ENCODE measurements at regions not wholly inside any gene's neighbourhood (a gene's known extent, or its start where the extent isn't known, plus 50 kb on each side); places are given as distances from the start of the nearest gene placed in this dataset.

DNA sequence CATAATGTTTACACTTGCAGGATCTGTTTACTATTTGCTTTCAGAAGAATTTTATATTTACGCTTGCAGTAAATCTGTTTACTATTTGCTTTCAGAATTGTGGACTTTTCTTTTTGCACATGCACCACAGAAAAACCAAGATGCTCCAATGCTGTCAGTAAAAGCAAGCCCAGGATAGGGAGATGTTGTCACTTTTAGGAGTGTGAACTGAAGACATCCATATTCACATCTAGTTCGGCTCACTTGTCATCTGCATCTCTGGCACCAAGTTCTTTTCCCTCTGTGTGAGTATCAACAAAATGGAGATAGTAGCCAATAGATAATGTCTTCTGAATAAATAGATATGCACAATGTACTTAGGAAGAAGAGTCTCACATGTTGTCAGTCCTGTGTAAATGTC, 109.3 kb upstream of the MXRA5 start:
- H3K4me2 ChIP-seq (ENCODE audit: extremely low read depth, insufficient read depth, low read length): no peak overlapping the region
- H3K9me3 ChIP-seq (ENCODE audit: control insufficient read depth, insufficient read depth, low read depth, low read length): no peaks in the 10 kb centered on the region
- H3K9ac ChIP-seq (ENCODE audit: insufficient read depth, low read length): no peak overlapping the region
- no peaks in the 10 kb centered on the region for H4K20me1 ChIP-seq (ENCODE audit: control insufficient read depth, extremely low read depth, insufficient read depth, low read length)
- H3K79me2 ChIP-seq (ENCODE audit: control insufficient read depth, insufficient read depth, low read length): no peaks in the 10 kb centered on the region
- H3K4me1 ChIP-seq (ENCODE audit: control insufficient read depth, extremely low read depth, insufficient read depth, low read length): no peaks in the 10 kb centered on the region
- no peaks in the 10 kb centered on the region for H3K36me3 ChIP-seq (ENCODE audit: control insufficient read depth, insufficient read depth, low read length)
- no peak overlapping the region for H3K27ac ChIP-seq (ENCODE audit: insufficient read depth, low read length)
- no peaks in the 10 kb centered on the region for H3K27me3 ChIP-seq (ENCODE audit: control insufficient read depth, insufficient read depth, low read length)
- H2AFZ ChIP-seq (ENCODE audit: low read length): no peak overlapping the region
- no peak overlapping the region for H3K4me3 ChIP-seq (replicated peaks in 1 of 4; ENCODE audit: control extremely low read depth in 1 of 4, insufficient read depth in 1 of 4, low read depth in 3 of 4, low read length in 4 of 4)
- TF ChIP-seq, protein P1, sequence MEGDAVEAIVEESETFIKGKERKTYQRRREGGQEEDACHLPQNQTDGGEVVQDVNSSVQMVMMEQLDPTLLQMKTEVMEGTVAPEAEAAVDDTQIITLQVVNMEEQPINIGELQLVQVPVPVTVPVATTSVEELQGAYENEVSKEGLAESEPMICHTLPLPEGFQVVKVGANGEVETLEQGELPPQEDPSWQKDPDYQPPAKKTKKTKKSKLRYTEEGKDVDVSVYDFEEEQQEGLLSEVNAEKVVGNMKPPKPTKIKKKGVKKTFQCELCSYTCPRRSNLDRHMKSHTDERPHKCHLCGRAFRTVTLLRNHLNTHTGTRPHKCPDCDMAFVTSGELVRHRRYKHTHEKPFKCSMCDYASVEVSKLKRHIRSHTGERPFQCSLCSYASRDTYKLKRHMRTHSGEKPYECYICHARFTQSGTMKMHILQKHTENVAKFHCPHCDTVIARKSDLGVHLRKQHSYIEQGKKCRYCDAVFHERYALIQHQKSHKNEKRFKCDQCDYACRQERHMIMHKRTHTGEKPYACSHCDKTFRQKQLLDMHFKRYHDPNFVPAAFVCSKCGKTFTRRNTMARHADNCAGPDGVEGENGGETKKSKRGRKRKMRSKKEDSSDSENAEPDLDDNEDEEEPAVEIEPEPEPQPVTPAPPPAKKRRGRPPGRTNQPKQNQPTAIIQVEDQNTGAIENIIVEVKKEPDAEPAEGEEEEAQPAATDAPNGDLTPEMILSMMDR (conservative IDR thresholded peaks at IDR 0.05 in 1 of 2, IDR thresholded peaks at IDR 0.05 in 1 of 2; ENCODE audit: low read depth in 1 of 2, low read length in 2 of 2): no peak
- TF ChIP-seq EZH2 (IDR thresholded peaks at IDR 0.05; ENCODE audit: low read length, missing control alignments): no peak
- no peak for DNase-seq (ENCODE audit: low read depth in 2 of 2)

DNA sequence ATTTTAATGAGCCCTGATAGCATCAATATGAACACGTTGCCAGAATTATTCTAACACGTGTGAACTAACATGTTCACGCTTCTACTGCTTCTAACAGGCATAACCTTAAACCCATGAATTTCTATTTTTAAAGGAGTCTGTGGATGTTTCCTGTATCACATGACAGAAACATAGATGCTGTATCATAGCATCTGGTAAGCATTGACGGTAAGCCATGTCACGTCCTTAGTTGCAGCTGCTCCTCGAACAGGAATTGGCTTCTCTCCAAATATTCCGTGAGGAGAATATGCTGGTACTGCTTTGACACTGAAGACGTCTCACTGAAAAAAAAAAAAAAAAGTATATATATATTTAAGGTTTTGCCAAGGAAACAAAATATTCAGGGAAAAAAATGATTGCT, 105.1 kb upstream of the MXRA5 start:
- Histone ChIP-seq H2AFZ (ENCODE audit: low read length) (no peak overlapping the region), H3K4me2 (ENCODE audit: extremely low read depth, insufficient read depth, low read length) (no peak overlapping the region), H4K20me1 (ENCODE audit: control insufficient read depth, extremely low read depth, insufficient read depth, low read length) (no peaks in the 10 kb centered on the region), H3K36me3 (ENCODE audit: control insufficient read depth, insufficient read depth, low read length) (no peaks in the 10 kb centered on the region), H3K27me3 (ENCODE audit: control insufficient read depth, insufficient read depth, low read length) (no peaks in the 10 kb centered on the region), H3K9ac (ENCODE audit: insufficient read depth, low read length) (no peak overlapping the region), H3K27ac (ENCODE audit: insufficient read depth, low read length) (no peak overlapping the region), H3K4me1 (ENCODE audit: control insufficient read depth, extremely low read depth, insufficient read depth, low read length) (no peaks in the 10 kb centered on the region), H3K4me3 (replicated peaks in 1 of 4; ENCODE audit: control extremely low read depth in 1 of 4, insufficient read depth in 1 of 4, low read depth in 3 of 4, low read length in 4 of 4) (no peak overlapping the region), H3K9me3 (ENCODE audit: control insufficient read depth, insufficient read depth, low read depth, low read length) (no peaks in the 10 kb centered on the region), H3K79me2 (ENCODE audit: control insufficient read depth, insufficient read depth, low read length) (no peaks in the 10 kb centered on the region)
- TF ChIP-seq, protein P1 (conservative IDR thresholded peaks at IDR 0.05 in 1 of 2, IDR thresholded peaks at IDR 0.05 in 1 of 2; ENCODE audit: low read depth in 1 of 2, low read length in 2 of 2): no peak
- no peak for TF ChIP-seq EZH2 (IDR thresholded peaks at IDR 0.05; ENCODE audit: low read length, missing control alignments)
- DNase-seq (ENCODE audit: low read depth in 2 of 2): no peak

DNA sequence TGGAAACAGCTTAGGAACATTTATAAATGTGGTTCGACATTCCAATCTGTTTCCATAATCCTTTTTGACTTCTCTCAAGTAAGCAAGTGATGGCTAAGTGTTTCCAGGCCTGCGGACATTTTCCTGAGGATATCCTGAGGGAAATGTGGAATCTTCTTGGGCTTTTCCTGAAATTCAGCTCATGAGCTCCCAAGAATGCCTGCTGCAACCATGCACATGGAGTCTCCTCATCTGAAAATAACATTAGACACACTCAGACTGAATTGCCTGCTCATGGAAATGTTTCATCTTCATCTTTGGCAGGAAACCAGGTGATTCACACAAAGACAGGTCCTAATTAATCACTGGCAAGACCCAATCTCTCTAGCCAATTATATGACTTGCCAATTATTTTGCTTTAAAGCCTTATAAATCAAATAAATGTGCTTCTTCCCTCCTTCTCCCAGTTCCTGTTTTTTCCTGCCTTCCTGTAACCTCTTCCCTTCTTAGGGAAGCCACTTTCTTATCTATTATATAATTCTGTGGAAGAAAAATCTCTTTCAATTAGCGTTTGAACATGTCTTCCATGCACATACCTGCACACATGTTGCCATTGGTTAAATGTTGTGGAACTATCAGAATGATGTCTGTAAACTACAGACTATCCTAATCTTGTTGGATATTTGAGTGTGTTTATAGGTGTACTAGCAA, 104.6 kb upstream of the MXRA5 start:
- H3K9ac ChIP-seq (ENCODE audit: insufficient read depth, low read length): no peak overlapping the region
- H3K27me3 ChIP-seq (ENCODE audit: control insufficient read depth, insufficient read depth, low read length): no peaks in the 10 kb centered on the region
- H3K36me3 ChIP-seq (ENCODE audit: control insufficient read depth, insufficient read depth, low read length): no peaks in the 10 kb centered on the region
- H3K79me2 ChIP-seq (ENCODE audit: control insufficient read depth, insufficient read depth, low read length): no peaks in the 10 kb centered on the region
- peak in 1 of 2 donors; percentile 59 for DNase-seq (ENCODE audit: low read depth in 2 of 2)
- TF ChIP-seq EZH2 (IDR thresholded peaks at IDR 0.05; ENCODE audit: low read length, missing control alignments): no peak
- TF ChIP-seq, protein P1 (conservative IDR thresholded peaks at IDR 0.05 in 1 of 2, IDR thresholded peaks at IDR 0.05 in 1 of 2; ENCODE audit: low read depth in 1 of 2, low read length in 2 of 2): no peak
- no peak overlapping the region for H3K27ac ChIP-seq (ENCODE audit: insufficient read depth, low read length)
- no peak overlapping the region for H3K4me2 ChIP-seq (ENCODE audit: extremely low read depth, insufficient read depth, low read length)
- H3K9me3 ChIP-seq (ENCODE audit: control insufficient read depth, insufficient read depth, low read depth, low read length): no peaks in the 10 kb centered on the region
- H2AFZ ChIP-seq (ENCODE audit: low read length): no peak overlapping the region
- no peak overlapping the region for H3K4me3 ChIP-seq (replicated peaks in 1 of 4; ENCODE audit: control extremely low read depth in 1 of 4, insufficient read depth in 1 of 4, low read depth in 3 of 4, low read length in 4 of 4)
- H3K4me1 ChIP-seq (ENCODE audit: control insufficient read depth, extremely low read depth, insufficient read depth, low read length): no peaks in the 10 kb centered on the region
- no peaks in the 10 kb centered on the region for H4K20me1 ChIP-seq (ENCODE audit: control insufficient read depth, extremely low read depth, insufficient read depth, low read length)

All from fibroblast of lung (primary cell).